COLO668 (cell line): ENCODE measurements at regions not wholly inside any gene's neighbourhood (a gene's known extent, or its start where the extent isn't known, plus 50 kb on each side); places are given as distances from the start of the nearest gene placed in this dataset.
A peak's percentile ranks its signal among the peaks of the same experiment; 100 is the strongest.

ENCODE experiments used
- DNase-seq: peaks from one replicate; lab custom pipeline; 2025; ENCODE audit not compliant: unreplicated experiment; lab: John Stamatoyannopoulos, UW

GRCh38 chr12:92556141-92556540 is 146.6 kb upstream of the PLEKHG7 start:
- DNase-seq, result no peak

GRCh38 chr12:92554158-92555073 is 148.4 kb upstream of the PLEKHG7 start:
- no peak for DNase-seq

- peak; percentile 18 for DNase-seq
Measured at GRCh38 chr12:92553389-92553788, 149.4 kb upstream of the PLEKHG7 start.

GRCh38 chr12:92552412-92553108 is 150.2 kb upstream of the PLEKHG7 start:
- DNase-seq, result no peak

- no peak for DNase-seq
Measured at GRCh38 chr12:92551853-92552397, 150.9 kb upstream of the PLEKHG7 start.

GRCh38 chr12:92551210-92551609 is 151.6 kb upstream of the PLEKHG7 start:
- no peak for DNase-seq

- no peak for DNase-seq
Measured at GRCh38 chr12:92550661-92551060, 152.1 kb upstream of the PLEKHG7 start.

GRCh38 chr12:92550254-92550653 is 152.5 kb upstream of the PLEKHG7 start:
- DNase-seq, result no peak

- no peak for DNase-seq
Measured at GRCh38 chr12:92549516-92549915, 153.3 kb upstream of the PLEKHG7 start.

GRCh38 chr12:92547906-92548305 is 154.9 kb upstream of the PLEKHG7 start:
- DNase-seq, result no peak

GRCh38 chr12:92547420-92547819 is 155.4 kb upstream of the PLEKHG7 start:
- no peak for DNase-seq

- DNase-seq, result peak; percentile 27
Measured at GRCh38 chr12:92546635-92547348, 156.0 kb upstream of the PLEKHG7 start.

GRCh38 chr12:92546259-92546634 is 156.5 kb upstream of the PLEKHG7 start:
- DNase-seq, result no peak

- no peak for DNase-seq
Measured at GRCh38 chr12:92544322-92544721, 158.5 kb upstream of the PLEKHG7 start.

GRCh38 chr12:92543840-92544239 is 158.9 kb upstream of the PLEKHG7 start:
- DNase-seq, result no peak

- DNase-seq, result no peak
Measured at GRCh38 chr12:92543359-92543758, 159.4 kb upstream of the PLEKHG7 start.

GRCh38 chr12:92541731-92542130 is 161.1 kb upstream of the PLEKHG7 start:
- DNase-seq, result no peak

- no peak for DNase-seq
Measured at GRCh38 chr12:92540782-92541423, 161.9 kb upstream of the PLEKHG7 start.

GRCh38 chr12:92539976-92540781 is 162.6 kb upstream of the PLEKHG7 start:
- DNase-seq, result peak; percentile 15
